Prostate gland (tissue), 2 donors: ENCODE measurements at regions not wholly inside any gene's neighbourhood (a gene's known extent, or its start where the extent isn't known, plus 50 kb on each side); places are given as distances from the start of the nearest gene placed in this dataset.
"Not testable (repeated sequence)": the region's sequence is repeated elsewhere in the genome, so short reads cannot be mapped to it uniquely, and the experiment has no call there.

ENCODE experiments used
- DNase-seq: peaks from one replicate; pipeline ENCODE4 v3.0.0-alpha.2; 2019; ENCODE audit warnings: low spot score
- H3K27ac ChIP-seq, 2 donors: fragments of 200-600 bp; sonication (generic); 2 replicates each; pipeline ENCODE4 v1.5.1; 2017 to 2019
- H3K27me3 ChIP-seq: fragments of 200-600 bp; sonication (generic); replicated peaks from 2 replicates; pipeline ENCODE4 v1.5.1; 2019; ENCODE audit not compliant: insufficient read depth
- H3K36me3 ChIP-seq, 2 donors: fragments of 200-600 bp; sonication (generic); 1 replicate in 1 of 2; 2 replicates in 1 of 2; pipeline versions ENCODE4 v1.5.1 to v1.8.1; 2017 to 2019
- H3K4me1 ChIP-seq: fragments of 200-600 bp; sonication (generic); replicated peaks from 2 replicates; pipeline ENCODE4 v1.5.1; 2019
- H3K4me3 ChIP-seq, 2 donors: fragments of 200-600 bp; sonication (generic); 2 replicates each; pipeline ENCODE4 v1.5.1; 2017 to 2019
- H3K9me3 ChIP-seq: fragments of 200-600 bp; sonication (generic); 2 replicates; pipeline ENCODE4 v1.5.1; 2017
- POLR2A ChIP-seq: fragments of 450-650 bp; IDR thresholded peaks from one replicate; pipeline ENCODE4 v1.6.1; 2016; ENCODE audit warnings: antibody characterized with exemption, mild to moderate bottlenecking
- POLR2AphosphoS5 ChIP-seq: sonication (generic); formaldehyde crosslinking; IDR thresholded peaks from one replicate; pipeline ENCODE4 v1.6.1; 2017; ENCODE audit warnings: antibody characterized with exemption
- WGBS: methylation state at CpG from one replicate; pipeline ENCODE4 v1.1.5; 2018; 5-methylcytosine and 5-hydroxymethylcytosine counted together
- intact Hi-C: fragments of 100-400 bp; cut with DNase I; formaldehyde crosslinking; loops from one replicate; pipeline ENCODE4 v1.14.2; 2022
- TF ChIP-seq, protein P1 (sequence below), 4 experiments: fragments of 200-600 bp in 2 of 4; fragments of 450-650 bp in 2 of 4; sonication (generic) in 2 of 4; IDR thresholded peaks; 1 replicate in 3 of 4; 2 replicates in 1 of 4; pipeline ENCODE4 v1.5.1; 2016 to 2019; ENCODE audit warnings: antibody characterized with exemption in 4 of 4, mild to moderate bottlenecking in 2 of 4, moderate library complexity in 2 of 4

DNA sequence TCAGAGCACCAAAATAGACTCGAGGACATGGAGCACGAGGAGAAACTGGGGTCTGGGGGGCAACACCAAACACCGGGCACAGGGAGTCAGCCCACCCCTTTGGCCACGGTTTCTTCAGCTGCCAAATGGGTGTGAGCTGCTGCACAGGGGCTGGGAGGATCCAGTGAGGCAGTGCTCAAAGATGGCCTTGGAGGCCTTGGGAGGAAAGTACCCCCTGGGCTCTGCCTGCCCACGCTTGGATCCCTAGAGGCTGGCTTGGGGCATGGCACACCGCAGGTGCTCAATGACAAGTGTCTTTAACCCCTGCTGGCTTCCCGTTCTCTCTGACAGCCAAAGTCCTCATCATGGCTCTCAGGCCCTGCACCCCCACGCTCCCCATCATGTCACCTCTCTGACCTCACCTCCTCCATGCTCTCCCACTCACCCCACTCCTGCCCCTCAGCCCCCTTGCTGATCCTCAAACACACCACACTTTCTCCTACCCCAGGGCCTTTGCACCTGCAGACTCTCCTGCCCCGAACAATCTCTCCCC is 190.3 kb downstream of the ANKRD60 start:
- no peaks in the 10 kb centered on the region for H3K4me1 ChIP-seq
- H3K9me3 ChIP-seq: no peaks in the 10 kb centered on the region
- 93% methylated on average over 9 of the region's 9 CpGs for WGBS
- H3K27ac ChIP-seq: no peak overlapping the region
- TF ChIP-seq, protein P1, sequence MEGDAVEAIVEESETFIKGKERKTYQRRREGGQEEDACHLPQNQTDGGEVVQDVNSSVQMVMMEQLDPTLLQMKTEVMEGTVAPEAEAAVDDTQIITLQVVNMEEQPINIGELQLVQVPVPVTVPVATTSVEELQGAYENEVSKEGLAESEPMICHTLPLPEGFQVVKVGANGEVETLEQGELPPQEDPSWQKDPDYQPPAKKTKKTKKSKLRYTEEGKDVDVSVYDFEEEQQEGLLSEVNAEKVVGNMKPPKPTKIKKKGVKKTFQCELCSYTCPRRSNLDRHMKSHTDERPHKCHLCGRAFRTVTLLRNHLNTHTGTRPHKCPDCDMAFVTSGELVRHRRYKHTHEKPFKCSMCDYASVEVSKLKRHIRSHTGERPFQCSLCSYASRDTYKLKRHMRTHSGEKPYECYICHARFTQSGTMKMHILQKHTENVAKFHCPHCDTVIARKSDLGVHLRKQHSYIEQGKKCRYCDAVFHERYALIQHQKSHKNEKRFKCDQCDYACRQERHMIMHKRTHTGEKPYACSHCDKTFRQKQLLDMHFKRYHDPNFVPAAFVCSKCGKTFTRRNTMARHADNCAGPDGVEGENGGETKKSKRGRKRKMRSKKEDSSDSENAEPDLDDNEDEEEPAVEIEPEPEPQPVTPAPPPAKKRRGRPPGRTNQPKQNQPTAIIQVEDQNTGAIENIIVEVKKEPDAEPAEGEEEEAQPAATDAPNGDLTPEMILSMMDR (IDR thresholded peaks at IDR 0.05): no peak
- TF ChIP-seq POLR2A (no peak), POLR2AphosphoS5 (no peak)
- H3K36me3 ChIP-seq: no peaks in the 10 kb centered on the region
- no peaks in the 10 kb centered on the region for H3K27me3 ChIP-seq
- intact Hi-C loops: no loop called here
- H3K4me3 ChIP-seq: no peak overlapping the region
- no peak for DNase-seq

DNA sequence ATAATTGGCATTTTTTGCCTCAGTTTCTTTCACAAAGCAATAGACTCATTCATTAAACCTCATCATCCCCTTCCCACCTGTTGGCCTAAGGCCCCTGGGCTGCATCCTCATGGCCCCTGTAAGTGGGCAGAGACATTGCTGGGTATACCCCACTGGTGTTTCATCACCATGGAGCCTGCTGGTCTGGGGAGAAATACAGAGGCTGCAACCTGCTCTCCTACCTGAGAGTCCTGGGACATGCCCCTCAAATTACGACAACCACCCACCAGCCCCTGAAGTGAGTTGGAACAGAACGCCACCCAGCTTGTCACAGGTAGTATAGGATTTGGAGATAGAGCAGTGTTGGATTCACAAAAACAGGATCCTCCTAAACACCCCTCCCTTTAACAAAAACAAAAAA is 190.8 kb downstream of the ANKRD60 start:
- Histone ChIP-seq H3K27me3 (no peaks in the 10 kb centered on the region), H3K27ac (no peak overlapping the region), H3K9me3 (no peaks in the 10 kb centered on the region), H3K36me3 (no peaks in the 10 kb centered on the region), H3K4me1 (no peaks in the 10 kb centered on the region), H3K4me3 (no peak overlapping the region)
- TF ChIP-seq POLR2AphosphoS5 (no peak), POLR2A (no peak)
- TF ChIP-seq, protein P1 (IDR thresholded peaks at IDR 0.05): no peak
- 100% methylated on average over 2 of the region's 2 CpGs for WGBS
- DNase-seq: no peak
- intact Hi-C loops: no loop called here

DNA sequence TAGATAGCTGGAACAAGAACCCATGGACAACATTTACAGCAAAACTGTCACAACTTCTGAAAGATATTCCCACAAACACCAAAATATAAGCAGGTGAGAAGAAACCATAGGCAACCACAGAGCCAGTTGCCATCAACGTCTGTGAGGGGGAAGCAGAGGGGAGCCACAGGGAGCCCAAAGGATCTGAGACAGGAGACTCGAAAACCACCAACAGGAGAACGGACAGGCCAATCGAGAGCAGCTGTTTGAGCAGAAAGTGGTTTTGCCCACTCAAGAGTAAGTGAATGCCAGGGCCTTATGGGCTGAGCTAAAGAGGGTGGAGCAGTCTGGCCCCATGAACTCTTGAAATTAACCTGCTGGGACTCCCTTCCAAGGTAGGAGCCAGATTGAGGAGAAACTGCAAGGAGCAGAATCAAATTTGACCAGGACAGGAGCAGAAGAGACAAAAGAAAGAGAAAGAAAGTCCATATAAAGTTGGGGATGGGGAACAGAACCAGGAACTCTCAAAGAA is 195.4 kb downstream of the ANKRD60 start:
- TF ChIP-seq POLR2A: no peak
- TF ChIP-seq POLR2AphosphoS5: no peak
- TF ChIP-seq, protein P1 (IDR thresholded peaks at IDR 0.05): no peak
- Histone ChIP-seq H3K4me1 (no peaks in the 10 kb centered on the region), H3K27ac (no peak overlapping the region), H3K4me3 (no peak overlapping the region), H3K36me3 (no peaks in the 10 kb centered on the region), H3K27me3 (no peaks in the 10 kb centered on the region), H3K9me3 (no peaks in the 10 kb centered on the region)
- WGBS: 84% methylated on average over 4 of the region's 4 CpGs
- no peak for DNase-seq
- intact Hi-C loops: no loop called here

DNA sequence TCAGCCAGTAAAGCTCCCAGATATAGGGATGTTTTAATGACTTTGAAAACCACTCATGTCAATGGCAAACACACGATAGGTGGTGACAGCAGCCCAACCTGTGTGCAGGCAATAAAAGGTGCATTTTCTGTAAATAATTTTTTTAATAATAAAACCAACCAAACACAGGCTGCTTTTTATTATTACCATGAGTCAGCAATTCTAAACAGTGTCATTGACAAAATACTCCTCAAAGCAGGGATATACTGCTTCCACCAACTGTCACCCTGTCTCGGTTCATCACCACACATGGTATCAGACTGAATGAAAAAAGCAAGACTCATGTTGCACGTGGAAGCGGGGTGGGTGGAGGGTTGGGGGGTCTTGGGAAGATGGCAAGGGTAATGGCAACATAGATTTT is 195.9 kb downstream of the ANKRD60 start:
- TF ChIP-seq, protein P1 (IDR thresholded peaks at IDR 0.05): no peak
- TF ChIP-seq POLR2AphosphoS5: no peak
- no peak for TF ChIP-seq POLR2A
- 89% methylated on average over 4 of the region's 4 CpGs for WGBS
- no peak for DNase-seq
- Histone ChIP-seq H3K4me3 (no peak overlapping the region), H3K4me1 (no peaks in the 10 kb centered on the region), H3K9me3 (no peaks in the 10 kb centered on the region), H3K27ac (no peak overlapping the region), H3K27me3 (no peaks in the 10 kb centered on the region), H3K36me3 (no peaks in the 10 kb centered on the region)
- intact Hi-C loops: no loop called here

DNA sequence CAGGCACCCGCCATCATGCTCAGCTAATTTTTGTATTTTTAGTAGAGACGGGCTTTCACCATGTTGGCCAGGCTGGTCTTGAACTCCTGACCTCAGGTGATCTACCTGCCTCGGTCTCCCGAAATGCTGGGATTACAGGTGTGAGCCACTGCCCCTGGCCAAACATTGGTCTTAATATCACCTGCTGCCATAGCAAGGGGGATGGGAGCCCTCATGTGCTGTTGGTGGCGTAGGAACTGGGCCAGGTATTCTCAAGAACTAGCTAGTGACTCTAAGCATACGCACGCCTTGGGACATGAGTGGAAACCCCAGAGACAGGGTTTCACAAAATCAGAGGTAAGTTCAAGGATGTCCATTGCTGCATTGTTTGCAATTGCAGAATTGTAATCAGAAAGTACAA is 197.1 kb downstream of the ANKRD60 start:
- H3K27me3 ChIP-seq, intact Hi-C loops, H3K36me3 ChIP-seq, H3K4me1 ChIP-seq, H3K27ac ChIP-seq, DNase-seq, H3K4me3 ChIP-seq, H3K9me3 ChIP-seq: not testable (repeated sequence)
- 95% methylated on average over 7 of the region's 7 CpGs for WGBS
